GM19324 (cell line): ENCODE measurements at regions not wholly inside any gene's neighbourhood (a gene's known extent, or its start where the extent isn't known, plus 50 kb on each side); places are given as distances from the start of the nearest gene placed in this dataset.
"Not testable (repeated sequence)": the region's sequence is repeated elsewhere in the genome, so short reads cannot be mapped to it uniquely, and the experiment has no call there.

Experiments used
- ATAC-seq: cut with Tn5 transposase; IDR thresholded peaks from one replicate; pipeline ENCODE4 v1.9.1; 2021; ENCODE audit warnings: mild to moderate bottlenecking, moderate library complexity; ENCODE audit not compliant: unreplicated experiment, low FRiP score

DNA sequence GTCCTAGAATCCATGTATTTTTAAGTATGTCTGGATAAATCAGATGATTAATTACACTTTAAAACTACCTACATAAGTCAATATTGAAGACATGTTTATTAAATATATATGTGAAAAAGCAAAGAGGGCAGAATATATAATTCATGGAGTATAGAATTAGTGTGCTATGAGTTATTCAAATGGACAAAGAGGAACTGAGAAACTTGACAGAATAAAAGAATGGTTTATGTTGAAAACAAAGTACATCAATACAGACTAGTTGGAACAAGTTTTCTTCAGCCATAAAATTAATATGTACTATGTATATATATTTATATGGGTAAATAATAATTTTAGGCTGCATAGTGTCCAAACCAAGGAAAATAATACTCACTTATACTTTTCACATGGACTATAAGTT, 173.5 kb downstream of the NPFFR2 start:
- ATAC-seq: no peak

DNA sequence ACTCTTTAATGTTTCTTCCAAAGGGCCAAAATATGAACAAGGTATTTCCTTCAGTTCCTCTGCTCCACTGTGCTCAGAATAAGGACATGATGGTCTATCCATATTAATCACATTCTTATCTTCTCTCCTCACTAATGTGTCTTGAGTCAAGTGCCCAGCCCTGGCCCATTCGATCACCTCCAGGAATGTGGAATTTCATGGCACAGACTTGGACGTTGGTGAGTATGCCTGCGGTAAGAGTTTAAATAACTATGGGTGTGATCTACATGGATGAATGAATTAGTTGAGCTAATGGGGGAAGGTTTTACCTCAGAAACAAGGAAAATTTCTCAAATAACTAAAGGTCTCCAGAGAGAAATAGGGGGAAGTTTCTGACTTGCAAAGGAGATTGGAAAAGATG, 174.0 kb downstream of the NPFFR2 start:
- no peak for ATAC-seq

DNA sequence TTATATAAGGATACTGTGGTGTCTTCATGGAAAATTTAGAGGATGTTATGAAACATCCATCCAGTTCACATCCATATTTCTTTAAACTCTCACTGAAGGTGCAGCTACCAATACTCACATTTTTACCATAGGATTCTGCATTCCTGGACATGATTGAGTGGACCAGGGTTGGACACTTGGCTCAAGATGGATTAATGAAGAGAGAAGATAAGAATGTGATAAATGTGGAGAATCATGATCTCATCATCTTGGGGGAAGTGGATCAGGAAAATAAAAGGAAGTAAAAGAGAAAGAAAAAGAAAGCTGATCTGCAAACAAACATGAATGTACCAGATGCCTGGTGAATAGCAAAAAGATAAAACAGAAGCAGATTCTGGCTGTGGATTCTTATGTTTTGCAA, 175.4 kb downstream of the NPFFR2 start:
- no peak for ATAC-seq

DNA sequence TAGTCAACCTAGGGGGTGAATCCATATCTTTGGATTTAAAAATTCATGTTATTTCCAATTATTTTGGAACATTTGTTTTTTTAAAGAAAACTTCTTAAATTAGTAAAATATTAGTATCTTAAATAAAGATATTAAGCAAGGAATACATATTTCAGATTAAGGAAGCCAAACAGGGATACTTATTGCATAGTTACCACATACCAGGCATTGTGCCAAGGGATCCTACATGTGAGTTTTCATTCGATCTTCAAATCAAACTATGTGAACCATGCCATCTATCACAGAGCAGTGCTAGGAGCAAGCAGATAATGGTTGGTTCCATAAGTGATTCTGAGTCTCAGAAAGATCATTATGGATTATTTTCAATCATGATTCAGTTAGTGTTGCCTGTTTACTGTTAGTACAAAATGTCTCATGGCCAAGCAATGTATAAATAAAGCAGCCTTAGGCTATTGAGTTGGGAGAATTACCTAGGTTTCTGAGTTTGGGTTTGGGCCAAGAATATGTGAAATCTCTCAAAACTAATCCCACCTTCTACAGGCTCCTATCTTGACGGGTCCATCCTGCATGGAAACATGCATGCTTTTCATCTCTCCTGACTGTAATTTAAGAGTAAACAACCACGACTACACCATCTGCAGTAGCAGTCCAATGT, 176.7 kb downstream of the NPFFR2 start:
- ATAC-seq: no peak

DNA sequence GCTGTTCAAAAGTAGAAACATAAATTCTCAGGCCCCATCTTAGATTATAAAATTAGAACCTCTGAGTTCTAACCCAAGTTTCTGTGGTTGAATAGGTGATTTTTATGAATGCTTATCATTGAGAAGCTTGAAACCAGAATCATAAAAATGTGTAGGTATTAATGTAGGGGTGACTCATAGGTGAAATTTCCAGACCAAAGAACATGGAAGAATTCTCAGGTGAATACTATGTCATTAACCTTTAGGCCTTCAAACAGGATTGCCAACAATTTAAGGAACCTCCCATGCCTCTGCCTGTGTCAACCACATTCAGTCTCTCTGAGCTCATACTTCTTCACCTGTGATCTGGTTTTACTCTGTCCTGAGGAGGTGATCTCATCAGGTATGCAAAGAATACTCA, 177.8 kb downstream of the NPFFR2 start:
- ATAC-seq: peak; percentile 42

DNA sequence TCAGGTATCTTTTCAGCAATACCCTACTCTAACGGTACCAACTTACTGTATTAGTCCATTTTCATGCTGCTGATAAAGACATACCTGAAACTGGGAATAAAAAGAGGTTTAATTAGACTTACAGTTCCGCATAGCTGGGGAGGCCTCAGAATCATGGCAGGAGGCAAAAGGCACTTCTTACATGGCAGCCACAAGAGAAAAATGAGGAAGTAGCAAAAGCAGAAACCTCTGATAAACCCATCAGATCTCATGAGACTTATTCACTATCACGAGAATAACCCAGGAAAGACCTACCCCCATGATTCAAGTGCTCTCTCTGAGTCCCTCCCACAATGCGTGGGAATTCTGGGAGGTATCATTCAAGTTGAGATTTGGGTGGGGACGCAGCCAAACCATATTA, 182.0 kb downstream of the NPFFR2 start:
- not testable (repeated sequence) for ATAC-seq

DNA sequence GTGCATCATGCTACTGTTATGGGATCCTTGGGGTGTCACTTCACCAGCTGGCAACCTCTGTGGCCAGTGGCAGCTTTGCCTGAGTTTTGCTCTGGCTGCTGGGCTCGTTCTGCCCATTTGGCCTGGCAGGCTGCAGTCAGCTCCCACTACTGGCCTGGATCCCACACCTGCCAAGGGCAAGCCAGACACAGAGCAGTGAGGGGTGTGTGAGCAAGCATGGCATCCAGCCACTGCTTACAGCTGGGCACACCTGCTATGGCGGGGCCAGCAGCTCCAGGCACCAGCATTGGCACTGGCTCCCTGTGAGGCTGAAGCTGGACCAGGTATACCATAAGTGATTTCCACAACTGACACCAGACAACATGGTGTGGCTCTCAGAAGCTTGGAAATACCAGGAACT, 183.4 kb downstream of the NPFFR2 start:
- no peak for ATAC-seq

DNA sequence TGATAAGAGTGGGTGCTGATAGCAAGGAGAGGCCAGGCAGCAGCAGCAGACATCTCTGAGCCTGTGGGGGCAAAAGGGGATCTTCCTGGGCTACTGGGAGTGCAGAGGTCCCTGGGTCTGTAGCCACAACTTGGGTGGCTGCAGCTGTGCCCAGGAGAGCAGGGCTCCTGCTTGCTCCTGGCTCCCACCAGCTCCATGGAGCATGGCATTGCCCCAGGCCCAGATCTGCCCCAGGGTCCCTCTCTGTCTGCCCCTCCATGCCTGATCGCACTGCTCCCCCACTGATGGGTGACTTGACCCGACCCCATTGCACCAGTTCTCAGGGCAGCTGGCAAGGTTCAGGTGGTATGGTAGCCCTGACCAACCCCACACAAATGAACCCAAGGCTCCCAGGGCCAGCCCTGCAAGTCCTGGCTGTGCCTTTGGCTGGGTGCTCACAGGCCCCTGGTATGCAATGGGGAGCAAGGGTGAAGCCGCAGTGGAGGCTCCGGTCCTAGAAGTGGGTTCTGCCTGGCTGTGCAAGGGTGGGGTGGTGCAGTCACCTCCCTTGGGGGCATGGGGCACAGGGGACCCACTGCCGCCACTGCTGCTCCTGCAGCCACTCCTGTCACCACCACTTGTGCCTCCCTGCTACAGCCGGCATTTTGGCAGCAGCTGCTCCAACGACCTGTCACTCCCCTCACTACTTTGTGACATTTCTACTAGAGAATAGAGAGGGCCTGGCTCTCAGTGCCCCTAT, 184.9 kb downstream of the NPFFR2 start:
- no peak for ATAC-seq

DNA sequence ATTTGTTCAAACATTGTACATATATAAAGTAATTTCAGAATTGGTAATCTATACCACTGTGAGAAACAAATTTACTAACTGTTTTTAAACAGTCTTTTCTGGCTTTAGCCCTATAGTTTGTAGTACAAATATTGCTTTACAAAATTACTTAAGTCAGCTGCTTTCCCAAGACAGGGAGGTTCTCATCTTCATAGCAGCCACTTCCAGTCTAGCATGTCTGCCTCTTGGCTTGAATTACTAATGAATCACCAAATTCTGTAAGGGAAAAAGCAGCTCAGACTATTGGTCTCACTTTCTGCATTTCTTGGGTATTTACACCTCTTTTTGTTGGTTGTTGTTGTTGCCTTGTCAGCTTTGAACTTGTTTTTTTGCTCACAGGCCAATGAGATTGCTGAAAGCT, 187.2 kb downstream of the NPFFR2 start:
- ATAC-seq: no peak
